Retinal pigment epithelial cell (primary cell): ENCODE measurements at regions not wholly inside any gene's neighbourhood (a gene's known extent, or its start where the extent isn't known, plus 50 kb on each side); places are given as distances from the start of the nearest gene placed in this dataset.
"Not testable (repeated sequence)": the region's sequence is repeated elsewhere in the genome, so short reads cannot be mapped to it uniquely, and the experiment has no call there.

Experiments
- DNase-seq: peaks from one replicate; pipeline ENCODE4 v3.0.0-alpha.2; 2010; ENCODE audit warnings: low read depth
- H3K4me3 ChIP-seq: 2 replicates; pipeline ENCODE4 v1.5.1; 2011; ENCODE audit warnings: mild to moderate bottlenecking, low read length, control low read depth, moderate library complexity
- TF ChIP-seq, protein P1 (sequence below): conservative IDR thresholded peaks from 2 replicates; pipeline ENCODE4 v1.5.1; 2011; ENCODE audit warnings: low read depth, low read length, control low read depth, inconsistent platforms

DNA sequence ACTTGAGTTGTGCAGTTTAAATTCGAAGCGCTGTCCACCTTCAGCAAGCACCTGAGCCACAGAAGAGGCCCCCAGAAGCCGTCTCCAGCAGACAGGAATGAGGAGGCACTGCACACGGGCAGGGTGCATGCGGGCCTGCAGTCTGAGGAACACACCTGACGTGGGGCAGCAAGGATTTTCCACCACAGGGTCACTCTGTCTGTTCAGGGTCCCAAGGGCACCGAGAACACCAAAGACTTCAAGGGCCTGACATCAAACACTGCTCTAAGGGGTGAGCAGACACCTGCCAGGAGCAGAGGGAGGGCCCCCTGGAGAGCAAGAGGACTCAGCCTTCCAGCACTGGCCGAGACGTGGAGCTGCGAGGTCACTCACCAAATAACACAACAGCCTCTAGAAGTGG, 99.7 kb upstream of the C14orf180 start:
- no peak for DNase-seq
- H3K4me3 ChIP-seq = no peak overlapping the region
- TF ChIP-seq, protein P1, sequence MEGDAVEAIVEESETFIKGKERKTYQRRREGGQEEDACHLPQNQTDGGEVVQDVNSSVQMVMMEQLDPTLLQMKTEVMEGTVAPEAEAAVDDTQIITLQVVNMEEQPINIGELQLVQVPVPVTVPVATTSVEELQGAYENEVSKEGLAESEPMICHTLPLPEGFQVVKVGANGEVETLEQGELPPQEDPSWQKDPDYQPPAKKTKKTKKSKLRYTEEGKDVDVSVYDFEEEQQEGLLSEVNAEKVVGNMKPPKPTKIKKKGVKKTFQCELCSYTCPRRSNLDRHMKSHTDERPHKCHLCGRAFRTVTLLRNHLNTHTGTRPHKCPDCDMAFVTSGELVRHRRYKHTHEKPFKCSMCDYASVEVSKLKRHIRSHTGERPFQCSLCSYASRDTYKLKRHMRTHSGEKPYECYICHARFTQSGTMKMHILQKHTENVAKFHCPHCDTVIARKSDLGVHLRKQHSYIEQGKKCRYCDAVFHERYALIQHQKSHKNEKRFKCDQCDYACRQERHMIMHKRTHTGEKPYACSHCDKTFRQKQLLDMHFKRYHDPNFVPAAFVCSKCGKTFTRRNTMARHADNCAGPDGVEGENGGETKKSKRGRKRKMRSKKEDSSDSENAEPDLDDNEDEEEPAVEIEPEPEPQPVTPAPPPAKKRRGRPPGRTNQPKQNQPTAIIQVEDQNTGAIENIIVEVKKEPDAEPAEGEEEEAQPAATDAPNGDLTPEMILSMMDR = no peak

DNA sequence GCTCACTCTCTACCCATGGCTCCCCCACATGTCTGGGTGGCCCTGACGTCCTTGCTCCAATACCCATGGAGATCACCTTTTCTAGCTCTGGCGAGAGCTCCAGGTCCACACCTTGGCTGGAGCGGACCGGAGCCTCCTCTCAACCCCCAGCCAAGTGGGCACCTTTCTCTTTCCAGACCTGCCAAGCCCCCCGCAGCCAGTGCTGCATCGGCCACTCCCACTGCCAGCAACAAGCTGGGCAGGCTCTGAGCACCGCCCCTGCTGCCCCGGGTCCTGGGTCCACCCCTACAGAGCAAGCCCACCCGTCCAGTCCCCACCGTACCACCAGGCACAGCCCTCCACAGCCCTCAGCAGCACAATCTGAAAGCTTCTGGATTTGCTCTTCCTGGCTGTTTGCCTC, 98.2 kb upstream of the C14orf180 start:
- TF ChIP-seq, protein P1 = no peak
- no peak for DNase-seq
- H3K4me3 ChIP-seq = no peak overlapping the region

DNA sequence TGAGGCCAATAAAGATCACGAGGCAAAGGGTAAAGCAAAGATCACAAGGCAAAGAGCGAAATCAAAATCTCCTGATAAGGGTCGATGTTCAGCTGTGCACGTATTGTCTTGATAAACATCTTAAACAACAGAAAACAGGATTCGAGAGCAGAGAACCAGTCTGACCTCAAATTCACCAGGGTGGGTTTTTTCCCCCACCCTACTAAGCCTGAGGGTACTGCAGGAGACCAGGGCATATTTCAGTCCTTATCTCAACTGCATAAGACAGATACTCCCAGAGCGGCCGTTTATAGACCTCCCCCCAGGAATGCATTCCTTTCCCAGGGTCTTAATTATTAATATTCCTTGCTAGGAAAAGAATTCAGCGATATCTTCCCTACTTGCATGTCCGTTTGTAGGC, 97.5 kb upstream of the C14orf180 start:
- not testable (repeated sequence) for DNase-seq, H3K4me3 ChIP-seq

- no peak overlapping the region for H3K4me3 ChIP-seq
- TF ChIP-seq, protein P1 = no peak
- no peak for DNase-seq
Observed at GRCh38 chr14:104486222-104486923, 93.2 kb upstream of the C14orf180 start.

- TF ChIP-seq, protein P1 = no peak
- DNase-seq = no peak
- H3K4me3 ChIP-seq = no peak overlapping the region
Observed at GRCh38 chr14:104494483-104494882, 85.1 kb upstream of the C14orf180 start.

GRCh38 chr14:104496095-104496494, 83.5 kb upstream of the C14orf180 start:
- H3K4me3 ChIP-seq = no peak overlapping the region
- TF ChIP-seq, protein P1 = no peak
- no peak for DNase-seq

DNA sequence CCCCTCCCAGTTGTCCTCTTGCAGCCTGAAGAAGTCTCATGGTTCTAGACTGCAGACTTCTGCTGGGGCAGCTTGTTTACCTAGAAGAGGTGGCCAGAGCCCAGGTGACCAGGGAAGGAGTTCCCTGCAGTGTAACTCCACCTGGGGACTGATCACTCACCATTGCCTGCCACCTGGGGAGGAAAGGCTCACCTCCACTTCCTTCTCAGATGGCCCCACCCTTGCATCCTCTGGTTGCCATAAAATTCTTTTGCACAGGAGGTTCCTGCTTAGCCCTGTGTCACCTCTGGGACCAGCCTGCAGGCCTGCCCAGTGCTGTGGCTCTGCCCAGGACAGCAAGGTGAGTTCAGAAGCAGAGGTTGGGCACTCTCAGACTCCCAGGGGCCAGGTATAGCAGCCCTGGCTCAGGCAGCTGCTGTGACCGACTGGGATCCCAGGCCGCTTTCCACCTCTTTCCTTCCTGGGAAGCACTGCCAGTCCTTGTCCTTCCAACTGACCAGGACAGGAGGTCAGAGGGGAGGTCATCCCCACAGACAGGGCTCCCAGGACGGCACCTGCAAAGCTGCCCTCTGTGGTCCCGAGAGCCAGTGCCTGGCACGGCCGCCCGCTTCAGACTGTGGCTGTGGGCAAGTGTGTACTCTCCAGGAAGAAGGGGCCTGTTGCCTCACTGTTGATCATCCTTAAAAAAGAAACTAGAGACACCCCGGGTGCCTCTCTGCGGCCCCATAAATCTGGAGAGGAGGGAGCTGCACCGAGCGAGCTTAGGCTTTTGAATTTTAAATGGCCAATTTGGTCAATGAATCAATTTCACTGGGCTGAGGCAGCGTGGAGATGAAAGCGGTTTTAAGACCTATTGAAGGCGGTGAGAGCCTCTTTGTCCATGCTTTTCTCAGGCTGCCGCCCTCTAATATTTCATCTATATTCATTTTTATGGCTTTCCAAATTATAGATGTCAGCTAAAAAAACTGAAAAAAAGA, 79.5 kb upstream of the C14orf180 start:
- TF ChIP-seq, protein P1 = no peak
- H3K4me3 ChIP-seq = no peak overlapping the region
- no peak for DNase-seq
